ENCODE measurements at regions not wholly inside any gene's neighbourhood (a gene's known extent, or its start where the extent isn't known, plus 50 kb on each side); places are given as distances from the start of the nearest gene placed in this dataset.

DNA sequence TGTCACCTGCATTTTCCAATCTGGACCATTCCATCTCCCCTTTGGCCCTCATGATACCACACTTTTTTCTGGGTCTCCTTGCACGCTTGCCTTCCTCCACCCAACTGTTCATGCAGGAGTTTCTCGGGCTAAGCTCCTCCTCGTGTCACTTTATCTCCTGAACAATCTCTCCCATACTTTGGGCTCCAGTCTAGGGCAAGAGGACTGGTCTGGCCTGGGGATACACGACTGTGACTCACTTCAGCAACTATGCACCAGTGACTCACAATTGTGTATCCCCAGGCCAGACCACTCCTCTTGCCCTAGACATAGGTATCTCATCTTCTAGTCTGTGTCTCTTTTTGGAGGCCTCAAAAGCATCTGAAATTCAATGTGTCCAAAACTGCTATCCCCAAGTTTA is 149.4 kb upstream of the PTPRM start (continued):
- TF ChIP-seq, protein P1, sequence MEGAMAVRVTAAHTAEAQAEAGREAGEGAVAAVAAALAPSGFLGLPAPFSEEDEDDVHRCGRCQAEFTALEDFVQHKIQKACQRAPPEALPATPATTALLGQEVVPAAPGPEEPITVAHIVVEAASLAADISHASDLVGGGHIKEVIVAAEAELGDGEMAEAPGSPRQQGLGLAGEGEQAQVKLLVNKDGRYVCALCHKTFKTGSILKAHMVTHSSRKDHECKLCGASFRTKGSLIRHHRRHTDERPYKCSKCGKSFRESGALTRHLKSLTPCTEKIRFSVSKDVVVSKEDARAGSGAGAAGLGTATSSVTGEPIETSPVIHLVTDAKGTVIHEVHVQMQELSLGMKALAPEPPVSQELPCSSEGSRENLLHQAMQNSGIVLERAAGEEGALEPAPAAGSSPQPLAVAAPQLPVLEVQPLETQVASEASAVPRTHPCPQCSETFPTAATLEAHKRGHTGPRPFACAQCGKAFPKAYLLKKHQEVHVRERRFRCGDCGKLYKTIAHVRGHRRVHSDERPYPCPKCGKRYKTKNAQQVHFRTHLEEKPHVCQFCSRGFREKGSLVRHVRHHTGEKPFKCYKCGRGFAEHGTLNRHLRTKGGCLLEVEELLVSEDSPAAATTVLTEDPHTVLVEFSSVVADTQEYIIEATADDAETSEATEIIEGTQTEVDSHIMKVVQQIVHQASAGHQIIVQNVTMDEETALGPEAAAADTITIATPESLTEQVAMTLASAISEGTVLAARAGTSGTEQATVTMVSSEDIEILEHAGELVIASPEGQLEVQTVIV (IDR thresholded peaks at IDR 0.05; ENCODE audit: borderline replicate concordance, partially characterized antibody) = no peak
- TF ChIP-seq NFIC (IDR thresholded peaks at IDR 0.05; ENCODE audit: low read depth, low read length) = no peak
- TF ChIP-seq SUZ12 (IDR thresholded peaks at IDR 0.05; ENCODE audit: unreplicated experiment) = no peak
- no peak for TF ChIP-seq ETV6 (conservative IDR thresholded peaks at IDR 0.05 in 1 of 2, IDR thresholded peaks at IDR 0.05 in 1 of 2; ENCODE audit: borderline replicate concordance in 1 of 2, low read depth in 1 of 2)
- TF ChIP-seq TCF12 (IDR thresholded peaks at IDR 0.05; ENCODE audit: low read depth, low read length) = no peak
- TF ChIP-seq SPI1 (IDR thresholded peaks at IDR 0.05; ENCODE audit: borderline replicate concordance, insufficient read depth, low read depth, low read length) = no peak
- TF ChIP-seq NR2C2 (IDR thresholded peaks at IDR 0.05; ENCODE audit: borderline replicate concordance, control insufficient read depth, insufficient read length, low read depth) = no peak

- H4K20me1 ChIP-seq (ENCODE audit: control insufficient read depth, insufficient read depth) = no peaks in the 10 kb centered on the region
- POLR2A ChIA-PET = no interaction called here
- no peaks in the 10 kb centered on the region for H3K79me2 ChIP-seq (ENCODE audit: control insufficient read depth, insufficient read depth, low read length)
- H3K4me2 ChIP-seq (ENCODE audit: control insufficient read depth, insufficient read depth) = no peak overlapping the region
- no peak overlapping the region for H3K27ac ChIP-seq (ENCODE audit: control insufficient read depth, insufficient read depth)
- SMC1A ChIA-PET (ENCODE audit: uncharacterized antibody, unreplicated experiment) = no interaction called here
- ATAC-seq (no peak), FAIRE-seq (no peak), DNase-seq (ENCODE audit: low read depth, low spot score) (no peak)
- no peaks in the 10 kb centered on the region for H3K4me1 ChIP-seq (ENCODE audit: control insufficient read depth, insufficient read depth, low read length)
- RAD21 ChIA-PET (ENCODE audit: unreplicated experiment) = no interaction called here
- no peak overlapping the region for H2AFZ ChIP-seq (ENCODE audit: control insufficient read depth, low read depth, low read length)
- no peak overlapping the region for H3K9ac ChIP-seq (ENCODE audit: control insufficient read depth, insufficient read depth, low read length)
- CTCF ChIA-PET = no interaction called here
- BruUV-seq (replicated peaks) = no TSS peak
- no peaks in the 10 kb centered on the region for H3K27me3 ChIP-seq (replicated peaks in 1 of 2; ENCODE audit: control insufficient read depth in 2 of 2, insufficient read depth in 2 of 2, low read length in 1 of 2)
- no peak overlapping the region for H3K4me3 ChIP-seq
- no peaks in the 10 kb centered on the region for H3K36me3 ChIP-seq (ENCODE audit: control insufficient read depth in 2 of 2, insufficient read depth in 2 of 2, low read length in 1 of 2)
- in situ Hi-C loops (cut with MboI) = no loop called here
- intact Hi-C loops (cut with micrococcal nuclease; ENCODE audit: unreplicated experiment) = no loop called here
- 8% methylated on average over 3 of the region's 3 CpGs for WGBS (ENCODE audit: insufficient coverage, insufficient replicate concordance, low lambda C conversion rate, missing lambda C conversion rate)
- H3K9me3 ChIP-seq (replicated peaks; ENCODE audit: control insufficient read depth, insufficient read depth, low read length) = no peaks in the 10 kb centered on the region
- TF ChIP-seq RAD21 (IDR thresholded peaks at IDR 0.05; ENCODE audit: insufficient read depth, low read depth, low read length) = no peak
- TF ChIP-seq HCFC1 (IDR thresholded peaks at IDR 0.05; ENCODE audit: low read length) = no peak
- no peak for TF ChIP-seq KAT2A (conservative IDR thresholded peaks at IDR 0.05; ENCODE audit: control insufficient read depth, low read depth, low read length)
- TF ChIP-seq RFX5 (IDR thresholded peaks at IDR 0.05; ENCODE audit: low read depth, low read length) = no peak
- no peak for TF ChIP-seq CREB1 (IDR thresholded peaks at IDR 0.05; ENCODE audit: low read depth)
- TF ChIP-seq RB1 (IDR thresholded peaks at IDR 0.05; ENCODE audit: borderline replicate concordance) = no peak
- TF ChIP-seq POU2F2 (IDR thresholded peaks at IDR 0.05; ENCODE audit: borderline replicate concordance, low read depth, low read length) = no peak
- TF ChIP-seq RELA (IDR thresholded peaks at IDR 0.05; ENCODE audit: borderline replicate concordance, partially characterized antibody) = no peak
- TF ChIP-seq HDGF (IDR thresholded peaks at IDR 0.05) = no peak
- TF ChIP-seq TCF7 (IDR thresholded peaks at IDR 0.05; ENCODE audit: borderline replicate concordance) = no peak
- TF ChIP-seq, protein P2, sequence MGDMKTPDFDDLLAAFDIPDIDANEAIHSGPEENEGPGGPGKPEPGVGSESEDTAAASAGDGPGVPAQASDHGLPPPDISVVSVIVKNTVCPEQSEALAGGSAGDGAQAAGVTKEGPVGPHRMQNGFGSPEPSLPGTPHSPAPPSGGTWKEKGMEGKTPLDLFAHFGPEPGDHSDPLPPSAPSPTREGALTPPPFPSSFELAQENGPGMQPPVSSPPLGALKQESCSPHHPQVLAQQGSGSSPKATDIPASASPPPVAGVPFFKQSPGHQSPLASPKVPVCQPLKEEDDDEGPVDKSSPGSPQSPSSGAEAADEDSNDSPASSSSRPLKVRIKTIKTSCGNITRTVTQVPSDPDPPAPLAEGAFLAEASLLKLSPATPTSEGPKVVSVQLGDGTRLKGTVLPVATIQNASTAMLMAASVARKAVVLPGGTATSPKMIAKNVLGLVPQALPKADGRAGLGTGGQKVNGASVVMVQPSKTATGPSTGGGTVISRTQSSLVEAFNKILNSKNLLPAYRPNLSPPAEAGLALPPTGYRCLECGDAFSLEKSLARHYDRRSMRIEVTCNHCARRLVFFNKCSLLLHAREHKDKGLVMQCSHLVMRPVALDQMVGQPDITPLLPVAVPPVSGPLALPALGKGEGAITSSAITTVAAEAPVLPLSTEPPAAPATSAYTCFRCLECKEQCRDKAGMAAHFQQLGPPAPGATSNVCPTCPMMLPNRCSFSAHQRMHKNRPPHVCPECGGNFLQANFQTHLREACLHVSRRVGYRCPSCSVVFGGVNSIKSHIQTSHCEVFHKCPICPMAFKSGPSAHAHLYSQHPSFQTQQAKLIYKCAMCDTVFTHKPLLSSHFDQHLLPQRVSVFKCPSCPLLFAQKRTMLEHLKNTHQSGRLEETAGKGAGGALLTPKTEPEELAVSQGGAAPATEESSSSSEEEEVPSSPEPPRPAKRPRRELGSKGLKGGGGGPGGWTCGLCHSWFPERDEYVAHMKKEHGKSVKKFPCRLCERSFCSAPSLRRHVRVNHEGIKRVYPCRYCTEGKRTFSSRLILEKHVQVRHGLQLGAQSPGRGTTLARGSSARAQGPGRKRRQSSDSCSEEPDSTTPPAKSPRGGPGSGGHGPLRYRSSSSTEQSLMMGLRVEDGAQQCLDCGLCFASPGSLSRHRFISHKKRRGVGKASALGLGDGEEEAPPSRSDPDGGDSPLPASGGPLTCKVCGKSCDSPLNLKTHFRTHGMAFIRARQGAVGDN (IDR thresholded peaks at IDR 0.05) = no peak
Observed at GRCh38 chr18:7429831-7430230, 137.3 kb upstream of the PTPRM start.
